AG04449 (cell line): ENCODE measurements at regions not wholly inside any gene's neighbourhood (a gene's known extent, or its start where the extent isn't known, plus 50 kb on each side); places are given as distances from the start of the nearest gene placed in this dataset.

Source experiments
- CTCF ChIA-PET: fragments of 350-600 bp; formaldehyde crosslinking; extraction: SDS; loops from one replicate; lab custom pipeline; 2021; ENCODE audit warnings: antibody characterized with exemption; lab: Yijun Ruan, JAX
- POLR2A ChIA-PET: fragments of 400-600, 350-600 bp; formaldehyde crosslinking; extraction: SDS; loops from one replicate; lab custom pipeline; 2020; ENCODE audit warnings: antibody characterized with exemption, inconsistent platforms; lab: Yijun Ruan, JAX
- DNase-seq: peaks from one replicate; pipeline ENCODE4 v3.0.0-alpha.2; 2010; ENCODE audit warnings: low read depth, low spot score
- H3K4me3 ChIP-seq: 2 replicates; pipeline ENCODE4 v1.5.1; 2011; ENCODE audit warnings: low read depth, mild to moderate bottlenecking, control low read depth, low read length
- TF ChIP-seq, protein P1 (sequence below): IDR thresholded peaks from one replicate; pipeline ENCODE4 v1.5.1; 2011; ENCODE audit warnings: mild to moderate bottlenecking, moderate library complexity, low read length, control low read depth, inconsistent platforms; ENCODE audit not compliant: insufficient read depth; ENCODE audit errors: missing control alignments

DNA sequence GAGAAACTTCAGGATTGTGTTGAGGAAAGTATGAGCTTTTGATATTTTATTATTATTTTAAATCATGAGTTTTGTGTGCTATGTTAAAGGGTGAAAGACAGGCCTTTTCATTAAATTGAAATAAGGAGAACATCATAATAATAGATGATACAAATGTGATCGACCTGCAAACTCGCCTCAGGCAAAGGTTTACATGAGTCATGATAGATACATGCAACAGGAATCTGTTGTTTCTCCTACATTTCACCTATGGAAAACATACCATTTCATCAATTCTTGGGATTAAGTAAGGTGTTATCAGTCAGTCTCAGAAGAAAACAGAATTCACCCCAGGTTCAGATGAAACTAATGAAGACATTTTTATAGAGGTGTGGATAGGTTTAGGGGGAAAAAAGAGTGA, 1992.5 kb upstream of the PIK3C3 start:
- ChIA-PET CTCF (no interaction called here), POLR2A (no interaction called here)
- no peak for DNase-seq
- TF ChIP-seq, protein P1, sequence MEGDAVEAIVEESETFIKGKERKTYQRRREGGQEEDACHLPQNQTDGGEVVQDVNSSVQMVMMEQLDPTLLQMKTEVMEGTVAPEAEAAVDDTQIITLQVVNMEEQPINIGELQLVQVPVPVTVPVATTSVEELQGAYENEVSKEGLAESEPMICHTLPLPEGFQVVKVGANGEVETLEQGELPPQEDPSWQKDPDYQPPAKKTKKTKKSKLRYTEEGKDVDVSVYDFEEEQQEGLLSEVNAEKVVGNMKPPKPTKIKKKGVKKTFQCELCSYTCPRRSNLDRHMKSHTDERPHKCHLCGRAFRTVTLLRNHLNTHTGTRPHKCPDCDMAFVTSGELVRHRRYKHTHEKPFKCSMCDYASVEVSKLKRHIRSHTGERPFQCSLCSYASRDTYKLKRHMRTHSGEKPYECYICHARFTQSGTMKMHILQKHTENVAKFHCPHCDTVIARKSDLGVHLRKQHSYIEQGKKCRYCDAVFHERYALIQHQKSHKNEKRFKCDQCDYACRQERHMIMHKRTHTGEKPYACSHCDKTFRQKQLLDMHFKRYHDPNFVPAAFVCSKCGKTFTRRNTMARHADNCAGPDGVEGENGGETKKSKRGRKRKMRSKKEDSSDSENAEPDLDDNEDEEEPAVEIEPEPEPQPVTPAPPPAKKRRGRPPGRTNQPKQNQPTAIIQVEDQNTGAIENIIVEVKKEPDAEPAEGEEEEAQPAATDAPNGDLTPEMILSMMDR: no peak
- no peak overlapping the region for H3K4me3 ChIP-seq

DNA sequence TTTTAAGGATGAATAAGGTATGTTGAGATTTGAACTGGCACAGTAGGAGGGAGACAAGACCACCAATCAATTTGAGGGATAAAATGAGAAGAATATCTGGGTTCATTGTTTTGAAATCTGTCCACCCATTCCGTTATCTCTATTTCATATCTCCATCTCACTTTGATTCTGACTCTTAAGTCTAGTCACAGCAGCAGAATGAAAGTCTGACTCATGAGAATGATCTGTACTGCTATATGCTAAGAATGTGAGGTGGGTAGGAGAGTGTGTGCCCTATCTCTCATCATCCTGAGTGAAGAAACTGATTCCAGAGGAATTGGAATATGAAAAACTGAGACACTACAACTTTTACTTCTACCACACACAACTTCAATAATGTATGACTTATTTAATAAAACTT, 1994.5 kb upstream of the PIK3C3 start:
- ChIA-PET POLR2A (no interaction called here), CTCF (no interaction called here)
- TF ChIP-seq, protein P1: no peak
- H3K4me3 ChIP-seq: no peak overlapping the region
- DNase-seq: no peak

DNA sequence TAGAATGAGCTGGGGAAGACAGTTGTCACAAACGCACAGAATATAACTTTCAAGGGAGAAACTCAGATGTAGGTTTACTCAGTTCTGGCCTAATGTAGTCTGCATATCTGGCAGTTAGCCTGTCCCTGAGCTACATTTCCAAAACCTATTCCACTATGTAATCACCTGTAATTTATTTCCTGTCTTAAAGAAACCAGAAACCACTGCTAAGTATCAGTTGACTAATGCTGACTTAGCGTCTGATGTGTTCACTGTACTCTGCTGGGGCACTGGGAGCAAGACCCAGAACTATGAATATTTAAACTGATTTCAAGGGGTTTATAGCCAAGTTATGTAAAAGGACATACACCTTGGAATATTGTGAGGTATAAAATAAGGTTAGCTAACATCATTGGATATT, 1995.2 kb upstream of the PIK3C3 start:
- DNase-seq: no peak
- TF ChIP-seq, protein P1: no peak
- ChIA-PET CTCF (no interaction called here), POLR2A (no interaction called here)
- no peak overlapping the region for H3K4me3 ChIP-seq

DNA sequence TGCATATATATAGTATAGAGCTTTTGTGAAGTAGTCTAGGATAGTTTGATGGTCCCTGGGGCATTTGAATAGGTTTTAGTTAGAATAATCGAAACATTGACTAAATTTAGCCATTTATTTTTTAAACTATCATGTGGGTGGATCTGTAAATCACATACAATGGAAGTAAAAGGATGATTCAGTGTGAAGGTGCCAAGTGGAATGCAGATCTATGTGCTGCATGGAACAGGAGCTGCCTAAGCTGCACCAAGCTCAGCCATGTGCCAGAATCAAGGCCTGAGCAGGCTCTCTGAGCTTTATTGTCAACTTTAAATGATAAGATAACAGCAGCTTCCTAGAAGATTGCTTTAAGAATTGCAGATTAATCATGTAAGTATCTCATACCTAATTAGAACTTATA, 1996.2 kb upstream of the PIK3C3 start:
- ChIA-PET CTCF (no interaction called here), POLR2A (no interaction called here)
- DNase-seq: no peak
- H3K4me3 ChIP-seq: no peak overlapping the region
- TF ChIP-seq, protein P1: no peak

DNA sequence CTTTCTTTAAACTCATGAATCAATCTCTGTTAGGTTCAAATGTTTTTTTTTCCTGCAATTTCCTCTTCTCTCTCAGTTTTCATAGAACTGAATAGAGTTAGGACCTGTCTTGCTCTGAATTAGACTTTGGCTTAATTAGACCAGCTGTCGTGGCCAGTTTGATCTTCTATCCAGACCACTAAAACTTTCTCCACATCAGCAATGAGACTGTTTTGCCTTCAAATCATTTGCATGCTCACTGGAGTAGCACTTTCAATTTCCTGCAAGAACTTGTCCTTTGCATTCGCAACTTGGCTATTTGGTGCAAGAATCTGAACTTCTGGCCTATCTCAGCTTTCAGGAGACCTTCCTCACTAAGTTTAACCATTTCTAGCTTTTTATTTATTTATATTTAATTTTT, 2002.2 kb upstream of the PIK3C3 start:
- no peak overlapping the region for H3K4me3 ChIP-seq
- TF ChIP-seq, protein P1: no peak
- ChIA-PET CTCF (no interaction called here), POLR2A (no interaction called here)
- no peak for DNase-seq

DNA sequence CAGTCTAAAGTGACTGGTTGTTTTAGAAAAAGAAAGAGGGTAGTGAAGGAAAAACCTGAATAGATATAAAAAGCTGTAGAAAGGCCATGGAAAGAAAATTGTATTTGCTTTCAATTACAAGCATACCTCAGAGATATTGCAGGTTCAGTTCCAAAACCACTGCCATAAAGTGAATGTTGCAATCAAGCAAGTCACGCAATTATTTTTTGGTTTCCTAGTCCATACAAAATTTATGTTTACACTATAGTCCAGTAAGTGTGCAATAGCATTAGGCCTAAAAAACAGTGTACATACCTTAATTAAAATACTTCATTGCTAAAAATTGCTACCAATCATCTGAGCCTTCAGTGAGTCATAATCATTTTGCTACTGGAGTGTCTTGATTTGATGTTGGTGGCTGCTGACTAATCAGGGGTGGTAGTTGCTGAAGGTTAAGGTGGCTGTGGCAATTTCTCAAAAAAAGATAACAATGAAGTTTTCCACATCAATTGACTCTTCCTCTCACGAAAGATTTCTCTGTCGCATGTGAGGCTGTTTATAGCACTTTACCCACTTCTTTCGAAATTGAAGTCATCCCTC, 2003.8 kb upstream of the PIK3C3 start:
- TF ChIP-seq, protein P1: no peak
- DNase-seq: no peak
- POLR2A ChIA-PET: no interaction called here
- CTCF ChIA-PET: no interaction called here
- no peak overlapping the region for H3K4me3 ChIP-seq
